ENCODE measurements at regions not wholly inside any gene's neighbourhood (a gene's known extent, or its start where the extent isn't known, plus 50 kb on each side); places are given as distances from the start of the nearest gene placed in this dataset.

GRCh38 chr14:62141139-62141538 lies 378.9 kb downstream of the SNAPC1 start:
- TF ChIP-seq CTCF (IDR thresholded peaks at IDR 0.05), result no peak
- TF ChIP-seq POLR2A (IDR thresholded peaks at IDR 0.05), result no peak

All from adrenal gland (tissue), 5 donors.